ENCODE measurements at regions not wholly inside any gene's neighbourhood (a gene's known extent, or its start where the extent isn't known, plus 50 kb on each side); places are given as distances from the start of the nearest gene placed in this dataset.

- no peaks in the 10 kb centered on the region for H3K9me3 ChIP-seq (ENCODE audit: control insufficient read depth in 4 of 4, low read length in 3 of 4)
- no peaks in the 10 kb centered on the region for H3K27me3 ChIP-seq (ENCODE audit: control insufficient read depth in 4 of 4, insufficient read depth in 4 of 4, low read length in 3 of 4)
- no peak overlapping the region for H3K9ac ChIP-seq (ENCODE audit: low read depth in 1 of 2, low read length in 2 of 2)
- 89% methylated on average over 9 of the region's 9 CpGs for WGBS
- DNase-seq (ENCODE audit: low spot score) = no peak
- no peaks in the 10 kb centered on the region for H3K36me3 ChIP-seq (ENCODE audit: control insufficient read depth in 4 of 4, insufficient read depth in 3 of 4, low read depth in 1 of 4, low read length in 3 of 4)
- no peak overlapping the region for H3K27ac ChIP-seq (ENCODE audit: low read depth in 1 of 2, low read length in 2 of 2)
- H3K4me1 ChIP-seq (ENCODE audit: control insufficient read depth in 4 of 4, insufficient read depth in 4 of 4, low read length in 3 of 4) = no peaks in the 10 kb centered on the region
- H3K4me3 ChIP-seq (ENCODE audit: low read depth in 1 of 3, low read length in 3 of 3) = no peak overlapping the region
- TF ChIP-seq YY1 (IDR thresholded peaks at IDR 0.05) (no peak), HNF4A (conservative IDR thresholded peaks at IDR 0.05) (no peak), JUND (IDR thresholded peaks at IDR 0.05) (no peak), EGR1 (IDR thresholded peaks at IDR 0.05; ENCODE audit: low read depth in 2 of 2) (no peak), RXRA (IDR thresholded peaks at IDR 0.05) (no peak)
These were observed 698.2 kb upstream of the AUTS2 start for GRCh38 chr7:68900096-68900495.

- DNase-seq (ENCODE audit: low spot score) = no peak
- no peaks in the 10 kb centered on the region for H3K27me3 ChIP-seq (ENCODE audit: control insufficient read depth in 4 of 4, insufficient read depth in 4 of 4, low read length in 3 of 4)
- H3K36me3 ChIP-seq (ENCODE audit: control insufficient read depth in 4 of 4, insufficient read depth in 3 of 4, low read depth in 1 of 4, low read length in 3 of 4) = no peaks in the 10 kb centered on the region
- no peak overlapping the region for H3K27ac ChIP-seq (ENCODE audit: low read depth in 1 of 2, low read length in 2 of 2)
- H3K9me3 ChIP-seq (ENCODE audit: control insufficient read depth in 4 of 4, low read length in 3 of 4) = no peaks in the 10 kb centered on the region
- 88% methylated on average over 3 of the region's 3 CpGs for WGBS
- TF ChIP-seq MAX (IDR thresholded peaks at IDR 0.05) (no peak), RAD21 (IDR thresholded peaks at IDR 0.05) (no peak), YY1 (IDR thresholded peaks at IDR 0.05) (no peak), HNF4A (conservative IDR thresholded peaks at IDR 0.05) (no peak), FOXA1 (IDR thresholded peaks at IDR 0.05) (no peak), JUND (IDR thresholded peaks at IDR 0.05) (no peak), ZBTB33 (IDR thresholded peaks at IDR 0.05) (no peak), EGR1 (IDR thresholded peaks at IDR 0.05; ENCODE audit: low read depth in 2 of 2) (no peak), ATF3 (IDR thresholded peaks at IDR 0.05) (no peak)
- no peak overlapping the region for H3K9ac ChIP-seq (ENCODE audit: low read depth in 1 of 2, low read length in 2 of 2)
- no peaks in the 10 kb centered on the region for H3K4me1 ChIP-seq (ENCODE audit: control insufficient read depth in 4 of 4, insufficient read depth in 4 of 4, low read length in 3 of 4)
- H3K4me3 ChIP-seq (ENCODE audit: low read depth in 1 of 3, low read length in 3 of 3) = no peak overlapping the region
These were observed 693.6 kb upstream of the AUTS2 start for GRCh38 chr7:68904630-68905029.

- Histone ChIP-seq H3K9ac (ENCODE audit: low read depth in 1 of 2, low read length in 2 of 2) (no peak overlapping the region), H3K36me3 (ENCODE audit: control insufficient read depth in 4 of 4, insufficient read depth in 3 of 4, low read depth in 1 of 4, low read length in 3 of 4) (no peaks in the 10 kb centered on the region), H3K4me1 (ENCODE audit: control insufficient read depth in 4 of 4, insufficient read depth in 4 of 4, low read length in 3 of 4) (no peaks in the 10 kb centered on the region), H3K27me3 (ENCODE audit: control insufficient read depth in 4 of 4, insufficient read depth in 4 of 4, low read length in 3 of 4) (no peaks in the 10 kb centered on the region), H3K4me3 (ENCODE audit: low read depth in 1 of 3, low read length in 3 of 3) (no peak overlapping the region), H3K27ac (ENCODE audit: low read depth in 1 of 2, low read length in 2 of 2) (no peak overlapping the region), H3K9me3 (ENCODE audit: control insufficient read depth in 4 of 4, low read length in 3 of 4) (peaks cover 0 to 5% (median under 1%) of the 10 kb centered on the region in 4 donors)
- DNase-seq (ENCODE audit: low spot score) = no peak
- TF ChIP-seq HNF4A (conservative IDR thresholded peaks at IDR 0.05) (no peak), RAD21 (IDR thresholded peaks at IDR 0.05) (no peak), FOXA2 (IDR thresholded peaks at IDR 0.05) (no peak), TAF1 (conservative IDR thresholded peaks at IDR 0.05) (no peak), SP1 (IDR thresholded peaks at IDR 0.05) (no peak), ZBTB33 (IDR thresholded peaks at IDR 0.05) (no peak), ATF3 (IDR thresholded peaks at IDR 0.05) (no peak)
These were observed 686.5 kb upstream of the AUTS2 start for GRCh38 chr7:68911754-68912153.
